MM.1S (cell line): ENCODE measurements at regions not wholly inside any gene's neighbourhood (a gene's known extent, or its start where the extent isn't known, plus 50 kb on each side); places are given as distances from the start of the nearest gene placed in this dataset.

Experiments used
- DNase-seq: peaks from one replicate; pipeline ENCODE4 v3.0.0-alpha.2; 2015
- H2AFZ ChIP-seq: fragments of 300-600 bp; sonication (generic); 2 replicates; pipeline ENCODE4 v1.6.0; 2016; ENCODE audit warnings: antibody characterized with exemption, low read length
- H3F3A ChIP-seq: fragments of 300-600 bp; sonication (generic); 2 replicates; pipeline ENCODE4 v1.6.1; 2016; ENCODE audit warnings: mild to moderate bottlenecking, antibody characterized with exemption, low read length, moderate library complexity, mixed read lengths; ENCODE audit not compliant: insufficient read depth
- H3K27ac ChIP-seq: fragments of 300-600 bp; sonication (generic); 2 replicates; pipeline ENCODE4 v1.5.1; 2016; ENCODE audit warnings: mild to moderate bottlenecking, low read length
- H3K27me3 ChIP-seq: fragments of 300-600 bp; sonication (generic); replicated peaks from 2 replicates; pipeline ENCODE4 v1.6.0; 2016; ENCODE audit warnings: low read length; ENCODE audit not compliant: insufficient read depth
- H3K36me3 ChIP-seq: fragments of 300-600 bp; sonication (generic); replicated peaks from 2 replicates; pipeline ENCODE4 v1.6.1; 2016; ENCODE audit warnings: mild to moderate bottlenecking, low read length, mixed read lengths; ENCODE audit not compliant: insufficient read depth
- H3K4me1 ChIP-seq: fragments of 300-600 bp; sonication (generic); 2 replicates; pipeline ENCODE4 v1.6.1; 2016; ENCODE audit warnings: low read length, mixed read lengths
- H3K4me2 ChIP-seq: fragments of 300-600 bp; sonication (generic); 2 replicates; pipeline ENCODE4 v1.6.0; 2016; ENCODE audit warnings: low read depth, low read length
- H3K4me3 ChIP-seq: fragments of 300-600 bp; sonication (generic); 2 replicates; pipeline ENCODE4 v1.5.1; 2016; ENCODE audit warnings: low read length, mixed read lengths
- H3K79me2 ChIP-seq: fragments of 300-600 bp; sonication (generic); 2 replicates; pipeline ENCODE4 v1.6.1; 2016; ENCODE audit warnings: mixed run types, low read length, mixed read lengths
- H3K9ac ChIP-seq: fragments of 300-600 bp; sonication (generic); 2 replicates; pipeline ENCODE4 v1.6.1; 2016; ENCODE audit warnings: low read length, mixed read lengths
- H3K9me2 ChIP-seq: fragments of 300-600 bp; sonication (generic); replicated peaks from 2 replicates; pipeline ENCODE4 v1.6.1; 2016; ENCODE audit warnings: mild to moderate bottlenecking, low read length, mixed read lengths; ENCODE audit not compliant: insufficient read depth
- H3K9me3 ChIP-seq: fragments of 300-600 bp; sonication (generic); replicated peaks from 2 replicates; pipeline ENCODE4 v1.6.1; 2016; ENCODE audit warnings: mild to moderate bottlenecking, low read length, mixed read lengths; ENCODE audit not compliant: insufficient read depth
- H4K20me1 ChIP-seq: fragments of 300-600 bp; sonication (generic); 2 replicates; pipeline ENCODE4 v1.6.1; 2016; ENCODE audit warnings: mild to moderate bottlenecking, low read length, moderate library complexity, mixed read lengths; ENCODE audit not compliant: insufficient read depth
- CTCF ChIP-seq: fragments of 300-600 bp; sonication (generic); IDR thresholded peaks from 2 replicates; pipeline ENCODE4 v1.5.1; 2016; ENCODE audit warnings: antibody characterized with exemption, low read length, mixed read lengths
- EZH2 ChIP-seq: fragments of 300-600 bp; sonication (generic); optimal IDR thresholded peaks from 2 replicates; pipeline ENCODE3; 2017; ENCODE audit warnings: low read depth, mild to moderate bottlenecking, antibody characterized with exemption, low read length, mixed read lengths
- EZH2phosphoT487 ChIP-seq: fragments of 300-600 bp; sonication (generic); IDR thresholded peaks from 2 replicates; pipeline ENCODE4 v1.6.1; 2018; ENCODE audit warnings: antibody characterized with exemption, low read length

DNA sequence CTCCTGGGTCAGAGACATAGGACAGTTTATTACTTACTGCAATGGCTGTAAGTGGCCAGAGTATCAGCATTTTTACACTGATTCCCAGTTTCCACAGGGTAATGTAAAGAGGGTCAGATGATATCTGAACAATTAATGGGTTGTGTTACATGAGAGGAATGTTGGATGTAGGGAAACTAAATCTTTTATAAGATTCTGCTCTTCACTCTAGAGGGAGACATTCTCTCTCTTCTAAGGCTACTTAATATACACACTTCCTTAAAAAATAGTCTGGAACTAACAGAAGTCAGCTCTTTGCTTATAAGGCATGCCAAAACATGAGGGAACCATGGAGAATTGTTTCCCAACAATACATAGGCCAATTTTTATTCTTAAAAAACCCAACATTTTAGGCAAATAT, 389.8 kb downstream of the ETNK1 start:
- no peaks in the 10 kb centered on the region for H3F3A ChIP-seq
- H3K4me1 ChIP-seq = no peaks in the 10 kb centered on the region
- H3K79me2 ChIP-seq = no peaks in the 10 kb centered on the region
- no peak overlapping the region for H3K4me2 ChIP-seq
- H4K20me1 ChIP-seq = no peaks in the 10 kb centered on the region
- H2AFZ ChIP-seq = no peak overlapping the region
- no peak for TF ChIP-seq EZH2
- TF ChIP-seq CTCF = no peak
- H3K27me3 ChIP-seq = no peaks in the 10 kb centered on the region
- H3K4me3 ChIP-seq = no peak overlapping the region
- no peaks in the 10 kb centered on the region for H3K36me3 ChIP-seq
- H3K9me3 ChIP-seq = no peaks in the 10 kb centered on the region
- no peaks in the 10 kb centered on the region for H3K9me2 ChIP-seq
- no peak for DNase-seq
- no peak overlapping the region for H3K9ac ChIP-seq
- no peak overlapping the region for H3K27ac ChIP-seq

- peak overlapping the region; percentile 45; the same call in 1 of the 2 replicates for H3K27ac ChIP-seq
- H2AFZ ChIP-seq = peak overlapping the region; percentile 35; the same call in 1 of the 2 replicates
- H4K20me1 ChIP-seq = no peaks in the 10 kb centered on the region
- H3K36me3 ChIP-seq = no peaks in the 10 kb centered on the region
- DNase-seq = peak; percentile 73
- TF ChIP-seq EZH2phosphoT487 = no peak
- TF ChIP-seq EZH2 = no peak
- TF ChIP-seq CTCF = no peak
- peak overlapping the region; percentile 38; the same call in 1 of the 2 replicates for H3K4me3 ChIP-seq
- no peaks in the 10 kb centered on the region for H3F3A ChIP-seq
- peak overlapping the region; percentile 63 for H3K4me2 ChIP-seq
- peak overlapping the region; percentile 14; the same call in 1 of the 2 replicates for H3K9ac ChIP-seq
- no peaks in the 10 kb centered on the region for H3K9me2 ChIP-seq
- H3K9me3 ChIP-seq = no peaks in the 10 kb centered on the region
- H3K4me1 ChIP-seq = peaks cover 12% of the 10 kb centered on the region
- no peaks in the 10 kb centered on the region for H3K79me2 ChIP-seq
- H3K27me3 ChIP-seq = no peaks in the 10 kb centered on the region
Measured at GRCh38 chr12:23025372-23026016, 400.5 kb downstream of the ETNK1 start.

DNA sequence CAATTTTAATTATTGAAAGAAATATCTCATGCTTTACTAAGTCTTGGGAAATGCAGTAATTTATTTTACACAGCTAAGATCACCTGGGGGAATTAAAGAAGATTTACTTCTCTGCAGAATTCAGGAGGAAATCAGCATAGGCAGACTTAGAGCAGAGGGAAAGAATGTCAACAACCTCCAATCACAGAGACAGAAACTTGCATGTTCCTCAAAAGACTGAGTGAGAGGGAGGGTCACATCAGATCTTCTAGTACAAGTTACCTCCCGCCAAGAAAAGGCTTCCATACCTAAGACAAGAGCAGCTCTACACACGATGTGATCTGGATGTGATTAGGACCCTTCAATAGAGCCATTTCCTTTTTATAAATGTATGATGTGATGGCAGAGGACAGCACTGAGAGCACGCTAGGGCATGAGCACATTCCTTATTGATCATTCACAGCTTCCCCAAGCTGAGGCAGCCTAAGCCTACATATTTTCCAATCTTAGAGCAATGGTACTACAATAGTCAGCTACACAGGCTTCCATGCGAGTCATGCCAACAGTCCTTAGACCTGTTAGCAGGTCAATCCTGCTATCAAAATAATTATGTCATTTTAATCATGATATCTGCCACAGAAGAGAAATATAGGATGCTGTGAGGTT, 403.3 kb downstream of the ETNK1 start:
- Histone ChIP-seq H3K27me3 (no peaks in the 10 kb centered on the region), H3K4me3 (no peak overlapping the region), H3K79me2 (no peaks in the 10 kb centered on the region), H3K36me3 (no peaks in the 10 kb centered on the region), H4K20me1 (no peaks in the 10 kb centered on the region), H3K9ac (no peak overlapping the region), H3F3A (no peaks in the 10 kb centered on the region), H3K9me2 (no peaks in the 10 kb centered on the region), H2AFZ (no peak overlapping the region), H3K4me2 (no peak overlapping the region), H3K9me3 (no peaks in the 10 kb centered on the region), H3K4me1 (peaks cover 12% of the 10 kb centered on the region), H3K27ac (no peak overlapping the region)
- no peak for DNase-seq
- TF ChIP-seq CTCF (no peak), EZH2 (no peak), EZH2phosphoT487 (no peak)
